Spleen (tissue), 7 donors: ENCODE measurements at regions not wholly inside any gene's neighbourhood (a gene's known extent, or its start where the extent isn't known, plus 50 kb on each side); places are given as distances from the start of the nearest gene placed in this dataset.

Experiments
- CTCF ChIP-seq, 11 experiments: fragments of 200-600 bp in 7 of 11; fragments of 450-650 bp in 4 of 11; sonication (generic) in 4 of 11; IDR thresholded peaks in 8 of 11; conservative IDR thresholded peaks in 3 of 11; 1 replicate in 7 of 11; 2 replicates in 4 of 11; pipeline versions ENCODE4 v1.4.0 to v1.8.0; 2016 to 2021; ENCODE audit warnings: antibody characterized with exemption in 11 of 11, inconsistent platforms in 4 of 11, mild to moderate bottlenecking in 1 of 11
- POLR2A ChIP-seq, 3 donors: fragments of 450-650 bp; IDR thresholded peaks; one replicate each; pipeline ENCODE4 v1.5.1; 2017; ENCODE audit warnings: antibody characterized with exemption in 3 of 3, mild to moderate bottlenecking in 1 of 3
- POLR2AphosphoS5 ChIP-seq, 3 donors: sonication (generic); formaldehyde crosslinking; IDR thresholded peaks; one replicate each; pipeline ENCODE4 v1.5.1; 2017; ENCODE audit warnings: antibody characterized with exemption in 3 of 3
- donor health status: DM: no; HTN: no; CAD: no; lungs with moderate emphysema.
- donor health status: DM: no; HTN: no; CAD: no.
- donor health status: DM: no; HTN: no; CAD: no.

- TF ChIP-seq CTCF (IDR thresholded peaks at IDR 0.05 in 8 of 11, conservative IDR thresholded peaks at IDR 0.05 in 3 of 11) (no peak), POLR2AphosphoS5 (IDR thresholded peaks at IDR 0.05) (no peak), POLR2A (IDR thresholded peaks at IDR 0.05) (no peak)
Observed at GRCh38 chr7:94195201-94195600, 191.0 kb upstream of the BET1 start.
